ENCODE measurements at regions not wholly inside any gene's neighbourhood (a gene's known extent, or its start where the extent isn't known, plus 50 kb on each side); places are given as distances from the start of the nearest gene placed in this dataset.
"Not testable (repeated sequence)": the region's sequence is repeated elsewhere in the genome, so short reads cannot be mapped to it uniquely, and the experiment has no call there.

DNA sequence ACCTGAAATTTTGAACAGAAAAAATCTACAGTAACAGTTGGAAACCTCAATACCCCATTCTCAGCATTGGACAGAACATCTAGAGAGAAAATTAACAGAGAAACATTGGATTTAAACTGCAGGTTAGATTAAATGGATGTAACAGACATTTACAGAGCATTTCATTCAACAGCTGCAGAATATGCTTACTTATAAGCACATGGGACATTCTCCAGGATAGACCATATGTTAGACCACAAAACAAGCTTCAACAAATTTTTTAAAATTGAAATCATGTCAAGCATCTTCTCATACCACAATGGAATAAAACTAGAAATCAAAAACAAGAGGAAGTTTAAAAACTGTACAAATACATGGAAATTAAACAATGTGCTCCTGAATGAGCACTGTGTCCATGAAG, 316.3 kb downstream of the FAM170A start:
- H3K9me3 ChIP-seq (ENCODE audit: control insufficient read depth, low read length, poor library complexity, severe bottlenecking), result no peaks in the 10 kb centered on the region
- H3K27me3 Mint-ChIP-seq, result no peaks in the 10 kb centered on the region
- no peak overlapping the region for H3K27ac Mint-ChIP-seq
- H3K4me3 Mint-ChIP-seq, result no peak overlapping the region
- no peaks in the 10 kb centered on the region for H3K36me3 Mint-ChIP-seq (ENCODE audit: low read depth)
- DNase-seq (no peak), ATAC-seq (no peak)
- no peaks in the 10 kb centered on the region for H3K4me1 Mint-ChIP-seq

DNA sequence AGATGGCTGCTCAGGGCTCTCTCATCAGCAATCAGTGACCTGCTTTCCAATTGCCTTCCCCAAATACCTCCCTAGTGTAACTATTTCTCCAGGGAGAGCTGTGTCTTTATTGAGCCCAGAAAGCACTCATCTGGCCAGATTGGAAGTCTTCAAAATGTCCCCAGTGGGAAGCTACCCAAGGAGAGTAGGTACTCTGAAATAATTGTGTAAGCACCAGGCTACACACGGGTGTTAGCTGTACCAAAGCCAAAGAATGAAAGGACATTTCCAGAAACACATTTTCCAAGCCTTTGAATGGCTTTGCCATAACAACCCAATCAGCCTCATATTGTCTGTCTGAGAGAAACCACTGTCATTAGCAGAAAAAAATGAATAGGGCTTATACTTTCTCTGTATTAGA, 318.8 kb downstream of the FAM170A start:
- ATAC-seq, result no peak
- no peak for DNase-seq
- H3K27me3 Mint-ChIP-seq, result no peaks in the 10 kb centered on the region
- H3K4me3 Mint-ChIP-seq, result no peak overlapping the region
- no peaks in the 10 kb centered on the region for H3K9me3 ChIP-seq (ENCODE audit: control insufficient read depth, low read length, poor library complexity, severe bottlenecking)
- H3K36me3 Mint-ChIP-seq (ENCODE audit: low read depth), result no peaks in the 10 kb centered on the region
- H3K27ac Mint-ChIP-seq, result no peak overlapping the region
- no peaks in the 10 kb centered on the region for H3K4me1 Mint-ChIP-seq

DNA sequence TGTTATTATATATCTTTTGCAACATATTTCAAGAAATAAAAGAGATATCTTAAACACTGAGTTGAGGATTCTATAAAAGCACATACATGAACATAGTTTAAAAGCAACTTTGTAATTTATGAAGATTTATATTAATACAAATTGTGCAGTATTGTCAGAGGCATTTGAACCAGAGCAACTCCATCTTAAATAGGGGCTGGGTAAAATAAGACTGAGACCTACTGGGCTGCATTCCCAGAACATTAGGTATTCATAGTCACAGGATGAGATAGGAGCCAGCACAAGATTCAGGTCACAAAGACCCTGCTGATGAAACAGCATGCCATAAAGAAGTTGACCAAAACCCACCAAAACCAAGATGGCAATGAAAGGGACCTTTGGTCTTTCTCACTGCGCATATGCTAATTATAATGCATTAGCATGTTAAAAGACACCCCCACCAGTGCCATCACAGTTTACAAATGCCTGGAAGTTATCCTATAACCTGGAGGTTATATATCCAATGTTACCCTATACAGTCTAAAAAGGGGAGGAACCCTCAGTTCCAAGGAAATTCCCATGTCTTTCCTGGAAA, 320.2 kb downstream of the FAM170A start:
- Mint-ChIP-seq H3K4me3 (no peak overlapping the region), H3K4me1 (no peaks in the 10 kb centered on the region), H3K27ac (no peak overlapping the region), H3K27me3 (no peaks in the 10 kb centered on the region), H3K36me3 (ENCODE audit: low read depth) (no peaks in the 10 kb centered on the region)
- ATAC-seq, result no peak
- DNase-seq, result no peak
- H3K9me3 ChIP-seq (ENCODE audit: control insufficient read depth, low read length, poor library complexity, severe bottlenecking), result no peaks in the 10 kb centered on the region

DNA sequence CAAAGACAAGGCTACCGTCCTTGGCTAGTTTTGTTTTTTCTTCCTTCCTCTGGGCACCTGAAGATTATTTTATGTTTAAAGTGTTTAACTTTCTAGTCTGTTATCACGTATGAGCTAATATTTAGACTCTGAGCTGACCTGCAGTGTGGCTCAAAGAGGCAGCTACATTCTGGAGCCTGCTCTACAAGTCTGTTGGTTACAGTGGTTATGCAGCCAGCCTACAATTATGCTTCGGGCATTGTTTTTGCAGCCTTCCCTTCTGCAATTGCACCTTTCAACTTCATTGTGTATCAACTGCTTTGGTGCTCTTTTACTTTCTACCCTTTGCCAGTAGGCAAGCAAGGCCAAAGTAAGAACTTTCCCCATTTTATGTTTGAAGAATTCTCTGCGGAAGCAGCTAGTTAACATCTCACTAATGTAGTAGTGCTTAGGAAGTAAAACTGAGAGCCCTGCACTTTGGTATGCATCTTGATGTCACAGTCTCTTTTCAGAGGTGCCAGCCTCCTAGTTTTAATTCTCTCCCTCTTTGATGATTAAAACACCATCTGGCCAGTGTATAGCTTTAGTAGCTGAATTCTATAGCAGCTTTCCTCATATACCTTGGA, 322.1 kb downstream of the FAM170A start:
- ATAC-seq, result no peak
- DNase-seq, result no peak
- no peaks in the 10 kb centered on the region for H3K4me1 Mint-ChIP-seq

GRCh38 chr5:119953474-119953873, 324.1 kb downstream of the FAM170A start:
- DNase-seq, result no peak
- no peaks in the 10 kb centered on the region for H3K36me3 Mint-ChIP-seq (ENCODE audit: low read depth)
- H3K4me1 Mint-ChIP-seq, result no peaks in the 10 kb centered on the region
- no peak overlapping the region for H3K27ac Mint-ChIP-seq
- no peaks in the 10 kb centered on the region for H3K27me3 Mint-ChIP-seq
- H3K9me3 ChIP-seq (ENCODE audit: control insufficient read depth, low read length, poor library complexity, severe bottlenecking), result no peaks in the 10 kb centered on the region
- H3K4me3 Mint-ChIP-seq, result no peak overlapping the region
- ATAC-seq, result no peak

More for the DNA sequence above, 322.1 kb downstream of the FAM170A start:
- no peaks in the 10 kb centered on the region for H3K36me3 Mint-ChIP-seq (ENCODE audit: low read depth)
- no peaks in the 10 kb centered on the region for H3K9me3 ChIP-seq (ENCODE audit: control insufficient read depth, low read length, poor library complexity, severe bottlenecking)
- H3K4me3 Mint-ChIP-seq, result no peak overlapping the region
- H3K27ac Mint-ChIP-seq, result no peak overlapping the region
- H3K27me3 Mint-ChIP-seq, result no peaks in the 10 kb centered on the region

DNA sequence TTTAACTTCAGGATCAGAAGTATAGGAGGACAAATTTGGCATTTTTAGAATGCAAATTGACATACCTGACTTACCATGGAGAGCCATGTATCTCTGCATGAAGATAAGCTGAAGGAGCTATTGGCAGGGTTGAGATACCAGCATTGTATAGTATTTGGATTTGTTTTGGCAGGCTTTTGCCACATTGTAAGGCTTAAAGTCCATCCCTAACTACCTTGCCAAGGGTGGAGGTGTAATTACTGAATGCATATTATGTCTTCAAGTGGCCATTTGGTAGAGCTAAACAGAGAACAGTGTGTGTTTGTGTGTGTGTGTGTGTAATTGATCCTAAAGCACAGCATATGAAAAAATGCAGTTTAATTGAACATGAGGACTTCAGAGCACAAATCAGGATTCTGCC, 324.7 kb downstream of the FAM170A start:
- Mint-ChIP-seq H3K27me3 (no peaks in the 10 kb centered on the region), H3K4me1 (no peaks in the 10 kb centered on the region), H3K36me3 (ENCODE audit: low read depth) (no peaks in the 10 kb centered on the region), H3K27ac (no peak overlapping the region), H3K4me3 (no peak overlapping the region)
- no peaks in the 10 kb centered on the region for H3K9me3 ChIP-seq (ENCODE audit: control insufficient read depth, low read length, poor library complexity, severe bottlenecking)
- ATAC-seq (no peak), DNase-seq (no peak)

GRCh38 chr5:119961993-119962392, 332.6 kb downstream of the FAM170A start:
- DNase-seq (no peak), ATAC-seq (no peak)
- no peak overlapping the region for H3K4me3 Mint-ChIP-seq
- no peaks in the 10 kb centered on the region for H3K36me3 Mint-ChIP-seq (ENCODE audit: low read depth)
- H3K4me1 Mint-ChIP-seq, result no peaks in the 10 kb centered on the region
- H3K9me3 ChIP-seq (ENCODE audit: control insufficient read depth, low read length, poor library complexity, severe bottlenecking), result no peaks in the 10 kb centered on the region
- H3K27ac Mint-ChIP-seq, result no peak overlapping the region
- H3K27me3 Mint-ChIP-seq, result no peaks in the 10 kb centered on the region

GRCh38 chr5:119966028-119966427, 336.7 kb downstream of the FAM170A start:
- Mint-ChIP-seq H3K4me1 (no peaks in the 10 kb centered on the region), H3K27me3 (no peaks in the 10 kb centered on the region), H3K27ac (no peak overlapping the region), H3K36me3 (ENCODE audit: low read depth) (no peaks in the 10 kb centered on the region), H3K4me3 (no peak overlapping the region)
- DNase-seq (no peak), ATAC-seq (no peak)
- no peaks in the 10 kb centered on the region for H3K9me3 ChIP-seq (ENCODE audit: control insufficient read depth, low read length, poor library complexity, severe bottlenecking)

DNA sequence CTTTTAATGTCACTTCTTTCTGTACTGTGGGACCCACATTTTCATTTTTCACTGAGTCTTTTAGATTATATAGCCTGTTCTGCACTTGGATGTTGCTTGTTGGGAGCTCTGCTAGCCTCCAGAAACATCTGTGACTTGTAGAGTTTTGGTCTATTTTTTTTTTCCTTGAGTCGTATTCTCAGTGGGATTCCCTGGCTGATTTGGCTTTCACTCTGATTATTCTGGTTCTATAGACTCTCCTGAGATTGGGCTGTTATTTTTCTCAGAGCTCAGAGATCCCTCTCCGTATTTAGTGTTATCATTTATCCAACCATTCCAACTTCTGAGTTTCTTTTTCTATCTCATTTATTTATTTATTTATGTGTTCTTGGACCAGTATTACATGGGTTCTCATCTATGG, 339.3 kb downstream of the FAM170A start:
- H3K4me1 Mint-ChIP-seq, result no peaks in the 10 kb centered on the region
- ATAC-seq, result no peak

DNA sequence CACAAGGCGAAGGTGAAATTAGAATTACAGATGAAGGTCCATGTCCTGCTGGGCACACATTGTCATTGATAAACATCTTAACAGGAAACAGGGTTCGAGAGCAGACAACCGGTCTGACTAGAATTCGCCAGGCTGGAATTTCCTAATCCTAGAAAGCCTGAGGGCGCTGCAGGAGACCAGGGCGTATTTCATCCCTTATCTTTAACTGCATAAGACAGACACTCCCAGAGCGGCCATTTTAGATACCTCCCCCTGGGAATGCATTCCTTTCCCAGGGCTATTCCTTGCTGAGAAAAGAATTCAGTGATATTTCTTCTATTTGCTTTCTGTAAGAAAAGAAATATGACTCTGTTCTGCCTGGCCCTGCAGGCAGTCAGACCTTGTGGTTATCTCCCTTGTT, 357.7 kb downstream of the FAM170A start:
- H3K4me1 Mint-ChIP-seq; H3K4me3 Mint-ChIP-seq; H3K27ac Mint-ChIP-seq; H3K27me3 Mint-ChIP-seq; H3K9me3 ChIP-seq (ENCODE audit: control insufficient read depth, low read length, poor library complexity, severe bottlenecking); ATAC-seq; H3K36me3 Mint-ChIP-seq (ENCODE audit: low read depth); DNase-seq: not testable (repeated sequence)

More for the DNA sequence above, 339.3 kb downstream of the FAM170A start:
- no peaks in the 10 kb centered on the region for H3K9me3 ChIP-seq (ENCODE audit: control insufficient read depth, low read length, poor library complexity, severe bottlenecking)
- no peak overlapping the region for H3K4me3 Mint-ChIP-seq
- no peak overlapping the region for H3K27ac Mint-ChIP-seq
- no peaks in the 10 kb centered on the region for H3K27me3 Mint-ChIP-seq
- H3K36me3 Mint-ChIP-seq (ENCODE audit: low read depth), result no peaks in the 10 kb centered on the region
- no peak for DNase-seq

GRCh38 chr5:119991625-119992024, 362.3 kb downstream of the FAM170A start:
- DNase-seq (no peak), ATAC-seq (no peak)
- H3K4me3 Mint-ChIP-seq, result no peak overlapping the region
- no peaks in the 10 kb centered on the region for H3K36me3 Mint-ChIP-seq (ENCODE audit: low read depth)
- H3K9me3 ChIP-seq (ENCODE audit: control insufficient read depth, low read length, poor library complexity, severe bottlenecking), result no peaks in the 10 kb centered on the region
- no peaks in the 10 kb centered on the region for H3K4me1 Mint-ChIP-seq
- no peak overlapping the region for H3K27ac Mint-ChIP-seq
- no peaks in the 10 kb centered on the region for H3K27me3 Mint-ChIP-seq

DNA sequence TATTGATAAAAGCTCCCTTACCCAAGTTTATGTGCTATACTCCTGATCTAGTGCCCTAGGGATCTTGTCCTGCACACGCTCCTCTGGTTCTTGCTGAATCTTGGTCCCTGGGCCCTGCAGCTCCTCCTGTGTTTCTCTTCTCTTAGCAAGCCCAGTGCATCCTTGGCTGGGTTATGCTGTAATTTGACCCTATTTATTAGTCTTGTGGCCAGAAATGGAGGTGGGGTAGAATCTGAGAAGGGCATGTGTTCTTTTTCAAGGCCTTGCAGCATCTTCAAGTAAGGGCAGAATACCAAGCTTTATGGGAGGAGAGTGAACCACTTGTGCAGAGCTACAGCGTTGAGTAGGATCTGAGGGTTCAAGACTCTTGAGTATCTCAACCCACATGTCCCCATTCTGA, 366.8 kb downstream of the FAM170A start:
- Mint-ChIP-seq H3K4me3 (no peak overlapping the region), H3K4me1 (no peaks in the 10 kb centered on the region), H3K27ac (no peak overlapping the region), H3K36me3 (ENCODE audit: low read depth) (no peaks in the 10 kb centered on the region), H3K27me3 (no peaks in the 10 kb centered on the region)
- no peak for DNase-seq
- no peaks in the 10 kb centered on the region for H3K9me3 ChIP-seq (ENCODE audit: control insufficient read depth, low read length, poor library complexity, severe bottlenecking)
- ATAC-seq, result no peak

GRCh38 chr5:120007598-120007997, 378.2 kb downstream of the FAM170A start:
- ATAC-seq, result no peak
- no peaks in the 10 kb centered on the region for H3K9me3 ChIP-seq (ENCODE audit: control insufficient read depth, low read length, poor library complexity, severe bottlenecking)
- no peak for DNase-seq
- H3K27me3 Mint-ChIP-seq, result no peaks in the 10 kb centered on the region
- H3K4me3 Mint-ChIP-seq, result no peak overlapping the region
- no peak overlapping the region for H3K27ac Mint-ChIP-seq
- H3K36me3 Mint-ChIP-seq (ENCODE audit: low read depth), result no peaks in the 10 kb centered on the region
- H3K4me1 Mint-ChIP-seq, result no peaks in the 10 kb centered on the region

DNA sequence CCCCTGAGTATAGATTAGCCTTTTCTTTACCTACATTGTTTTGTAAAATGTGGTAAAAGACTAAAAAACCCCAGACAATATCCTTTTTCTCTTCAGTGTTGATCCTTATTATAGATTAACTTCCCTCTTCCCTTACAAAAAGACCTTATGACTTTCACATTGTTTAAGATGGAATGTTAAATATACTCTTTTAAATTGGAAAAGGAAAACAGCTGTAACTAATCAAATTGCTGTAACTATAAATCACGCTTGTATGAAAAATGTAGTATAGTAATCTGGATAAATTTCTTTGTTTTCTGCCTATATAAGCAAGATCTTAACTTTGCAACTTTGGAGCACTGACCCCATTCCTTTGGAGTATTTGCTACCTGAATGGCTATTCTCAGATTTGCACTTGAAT, 383.1 kb downstream of the FAM170A start:
- H3K9me3 ChIP-seq (ENCODE audit: control insufficient read depth, low read length, poor library complexity, severe bottlenecking), result no peaks in the 10 kb centered on the region
- Mint-ChIP-seq H3K27ac (no peak overlapping the region), H3K27me3 (no peaks in the 10 kb centered on the region), H3K4me1 (no peaks in the 10 kb centered on the region), H3K36me3 (ENCODE audit: low read depth) (no peaks in the 10 kb centered on the region), H3K4me3 (no peak overlapping the region)
- DNase-seq (no peak), ATAC-seq (no peak)

Measured in T-helper 17 cell (primary cell).